GM19035 (cell line): ENCODE measurements at regions not wholly inside any gene's neighbourhood (a gene's known extent, or its start where the extent isn't known, plus 50 kb on each side); places are given as distances from the start of the nearest gene placed in this dataset.

Source experiments
- ATAC-seq: cut with Tn5 transposase; IDR thresholded peaks from one replicate; pipeline ENCODE4 v1.9.1; 2021; ENCODE audit not compliant: unreplicated experiment

- ATAC-seq = no peak
Measured at GRCh38 chr5:88956416-88956815, 73.4 kb upstream of the MEF2C start.

GRCh38 chr5:88955403-88955802 lies 72.4 kb upstream of the MEF2C start:
- no peak for ATAC-seq

- no peak for ATAC-seq
Measured at GRCh38 chr5:88954511-88954910, 71.5 kb upstream of the MEF2C start.

- ATAC-seq = no peak
Measured at GRCh38 chr5:88952996-88953643, 70.1 kb upstream of the MEF2C start.

- no peak for ATAC-seq
Measured at GRCh38 chr5:88952344-88952743, 69.4 kb upstream of the MEF2C start.

- no peak for ATAC-seq
Measured at GRCh38 chr5:88951457-88951856, 68.5 kb upstream of the MEF2C start.

GRCh38 chr5:88948746-88949600 lies 66.0 kb upstream of the MEF2C start:
- no peak for ATAC-seq

- no peak for ATAC-seq
Measured at GRCh38 chr5:88944751-88945531, 62.0 kb upstream of the MEF2C start.

GRCh38 chr5:88941581-88941980 lies 58.6 kb upstream of the MEF2C start:
- no peak for ATAC-seq

GRCh38 chr5:88940713-88941112 lies 57.7 kb upstream of the MEF2C start:
- ATAC-seq = peak; percentile 69

- no peak for ATAC-seq
Measured at GRCh38 chr5:88939300-88939699, 56.3 kb upstream of the MEF2C start.

GRCh38 chr5:88938488-88938887 lies 55.5 kb upstream of the MEF2C start:
- no peak for ATAC-seq

GRCh38 chr5:88937406-88937805 lies 54.4 kb upstream of the MEF2C start:
- no peak for ATAC-seq

GRCh38 chr5:88934439-88934838 lies 51.5 kb upstream of the MEF2C start:
- no peak for ATAC-seq
